Upper lobe of right lung (tissue), 1 donor: ENCODE measurements at regions not wholly inside any gene's neighbourhood (a gene's known extent, or its start where the extent isn't known, plus 50 kb on each side); places are given as distances from the start of the nearest gene placed in this dataset.

Experiments used
- ATAC-seq: fragments of 200-7000 bp; cut with Tn5 transposase; one replicate; pipeline ENCODE4 v1.9.1; 2020; ENCODE audit warnings: mild to moderate bottlenecking, moderate library complexity
- DNase-seq: peaks from one replicate; pipeline ENCODE4 v3.0.0-alpha.2; 2020
- H3K27ac ChIP-seq: fragments of 200-600 bp; one replicate; pipeline ENCODE4 v1.8.0; 2022
- H3K27me3 ChIP-seq: fragments of 200-600 bp; one replicate; pipeline ENCODE4 v1.8.0; 2022; ENCODE audit warnings: mild to moderate bottlenecking
- H3K36me3 ChIP-seq: fragments of 200-600 bp; one replicate; pipeline ENCODE4 v1.8.0; 2022
- H3K4me1 ChIP-seq: fragments of 200-600 bp; one replicate; pipeline ENCODE4 v1.8.0; 2022
- H3K4me3 ChIP-seq: fragments of 200-600 bp; one replicate; pipeline ENCODE4 v1.8.0; 2022; ENCODE audit warnings: mild to moderate bottlenecking
- H3K9me3 ChIP-seq: fragments of 200-600 bp; one replicate; pipeline ENCODE4 v1.8.0; 2022
- intact Hi-C: fragments of 100-400 bp; cut with DNase I; formaldehyde crosslinking; loops from one replicate; pipeline ENCODE4 v1.11.0; 2022
- TF ChIP-seq, protein P1 (sequence below): fragments of 200-600 bp; IDR thresholded peaks from one replicate; pipeline ENCODE4 v1.8.0; 2022; ENCODE audit warnings: antibody characterized with exemption
- donor health status: DM: no; HTN: yes; CAD: no; lungs with severe emphysema.

DNA sequence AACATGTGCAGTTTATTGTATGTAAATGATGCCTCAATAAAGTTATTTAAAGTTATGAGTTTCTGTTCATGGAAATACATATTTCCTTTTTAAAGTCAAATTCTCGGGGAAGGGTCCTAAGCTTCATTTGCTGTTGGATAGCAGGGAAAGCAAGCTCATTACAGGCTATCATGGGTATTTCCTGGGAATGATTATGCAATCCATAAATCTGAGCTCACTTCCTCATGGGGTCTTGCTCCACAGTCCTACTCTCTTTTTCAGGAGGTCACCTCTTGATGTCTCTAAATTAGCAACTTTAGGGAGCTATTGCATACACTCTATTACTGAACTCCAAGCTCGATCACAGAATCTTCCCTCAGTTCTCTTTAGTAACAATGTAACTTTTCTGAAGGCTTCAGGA lies 69.9 kb upstream of the TP63 start:
- no peak overlapping the region for H3K27ac ChIP-seq
- no peaks in the 10 kb centered on the region for H3K9me3 ChIP-seq
- no peaks in the 10 kb centered on the region for H3K36me3 ChIP-seq
- no peak for ATAC-seq
- H3K4me3 ChIP-seq, result no peak overlapping the region
- H3K27me3 ChIP-seq, result no peaks in the 10 kb centered on the region
- no peaks in the 10 kb centered on the region for H3K4me1 ChIP-seq
- DNase-seq, result no peak
- TF ChIP-seq, protein P1, sequence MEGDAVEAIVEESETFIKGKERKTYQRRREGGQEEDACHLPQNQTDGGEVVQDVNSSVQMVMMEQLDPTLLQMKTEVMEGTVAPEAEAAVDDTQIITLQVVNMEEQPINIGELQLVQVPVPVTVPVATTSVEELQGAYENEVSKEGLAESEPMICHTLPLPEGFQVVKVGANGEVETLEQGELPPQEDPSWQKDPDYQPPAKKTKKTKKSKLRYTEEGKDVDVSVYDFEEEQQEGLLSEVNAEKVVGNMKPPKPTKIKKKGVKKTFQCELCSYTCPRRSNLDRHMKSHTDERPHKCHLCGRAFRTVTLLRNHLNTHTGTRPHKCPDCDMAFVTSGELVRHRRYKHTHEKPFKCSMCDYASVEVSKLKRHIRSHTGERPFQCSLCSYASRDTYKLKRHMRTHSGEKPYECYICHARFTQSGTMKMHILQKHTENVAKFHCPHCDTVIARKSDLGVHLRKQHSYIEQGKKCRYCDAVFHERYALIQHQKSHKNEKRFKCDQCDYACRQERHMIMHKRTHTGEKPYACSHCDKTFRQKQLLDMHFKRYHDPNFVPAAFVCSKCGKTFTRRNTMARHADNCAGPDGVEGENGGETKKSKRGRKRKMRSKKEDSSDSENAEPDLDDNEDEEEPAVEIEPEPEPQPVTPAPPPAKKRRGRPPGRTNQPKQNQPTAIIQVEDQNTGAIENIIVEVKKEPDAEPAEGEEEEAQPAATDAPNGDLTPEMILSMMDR, result no peak
- intact Hi-C loops, result no loop called here

DNA sequence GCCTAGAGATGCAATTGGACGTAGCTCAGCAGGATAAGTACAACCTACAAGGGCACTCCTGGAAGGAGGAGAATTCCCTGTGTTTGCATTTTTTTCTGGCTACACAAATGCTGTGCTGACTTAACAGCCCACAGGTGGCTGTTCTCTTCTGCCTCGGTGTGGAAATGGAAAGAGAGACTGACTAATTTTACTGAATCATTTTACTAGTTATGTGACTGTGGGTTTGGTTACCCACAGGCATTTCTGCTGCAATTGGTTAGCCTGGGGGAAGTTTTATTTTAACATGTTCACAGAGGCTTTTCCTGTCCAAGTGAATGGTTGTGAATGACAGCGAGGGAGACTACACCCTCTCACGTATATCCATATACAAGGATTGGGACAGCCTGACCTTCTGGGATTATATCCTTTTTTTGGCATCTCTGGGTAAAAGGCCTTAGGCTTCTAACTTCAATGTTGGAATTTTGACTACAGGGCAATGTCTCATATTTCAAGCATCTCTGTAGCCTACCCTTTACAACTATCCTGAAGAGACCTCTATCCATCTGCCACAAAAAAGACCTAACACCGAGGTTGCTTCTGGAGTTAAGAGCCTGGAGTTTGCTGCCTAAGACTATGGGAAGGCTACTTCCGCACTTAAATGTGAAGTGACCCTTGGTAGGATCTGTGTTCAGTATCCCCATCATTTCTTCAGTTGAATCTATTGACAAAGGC lies 67.2 kb upstream of the TP63 start:
- H3K36me3 ChIP-seq, result no peaks in the 10 kb centered on the region
- H3K27me3 ChIP-seq, result no peaks in the 10 kb centered on the region
- H3K4me1 ChIP-seq, result no peaks in the 10 kb centered on the region
- H3K9me3 ChIP-seq, result no peaks in the 10 kb centered on the region
- DNase-seq (no peak), ATAC-seq (peak; percentile 84)
- no peak overlapping the region for H3K4me3 ChIP-seq
- intact Hi-C loops, result no loop called here
- TF ChIP-seq, protein P1, result no peak
- H3K27ac ChIP-seq, result no peak overlapping the region

DNA sequence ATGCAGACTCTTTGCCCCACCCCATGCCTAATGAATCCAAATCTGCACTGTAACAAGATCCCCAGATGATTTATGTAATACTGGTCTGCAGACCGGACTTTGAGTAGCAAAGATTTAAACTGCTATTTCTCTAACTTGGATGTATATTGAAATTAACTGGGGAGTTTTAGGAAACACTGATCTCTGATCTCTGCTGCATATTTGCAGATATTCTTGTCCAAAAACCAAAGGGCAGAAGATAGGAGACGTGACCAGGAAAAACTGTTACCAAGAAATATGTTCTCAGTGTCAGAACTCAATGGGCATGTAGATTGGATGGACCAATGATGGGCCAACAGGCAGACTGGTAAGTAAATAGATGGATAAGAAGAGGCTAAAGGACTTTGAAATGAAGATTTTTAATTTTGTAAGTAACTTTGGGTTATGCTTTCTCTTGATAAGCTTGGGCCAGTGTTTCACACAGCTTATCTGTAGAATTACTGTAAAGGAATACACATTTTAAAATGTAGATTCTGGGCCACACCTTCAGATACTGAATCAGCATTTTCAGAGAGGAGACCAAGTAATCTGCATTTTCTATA lies 64.5 kb upstream of the TP63 start:
- Histone ChIP-seq H3K27me3 (no peaks in the 10 kb centered on the region), H3K4me1 (no peaks in the 10 kb centered on the region), H3K9me3 (no peaks in the 10 kb centered on the region), H3K27ac (no peak overlapping the region), H3K36me3 (no peaks in the 10 kb centered on the region), H3K4me3 (no peak overlapping the region)
- ATAC-seq, result no peak
- DNase-seq, result no peak
- intact Hi-C loops, result no loop called here
- TF ChIP-seq, protein P1, result no peak

DNA sequence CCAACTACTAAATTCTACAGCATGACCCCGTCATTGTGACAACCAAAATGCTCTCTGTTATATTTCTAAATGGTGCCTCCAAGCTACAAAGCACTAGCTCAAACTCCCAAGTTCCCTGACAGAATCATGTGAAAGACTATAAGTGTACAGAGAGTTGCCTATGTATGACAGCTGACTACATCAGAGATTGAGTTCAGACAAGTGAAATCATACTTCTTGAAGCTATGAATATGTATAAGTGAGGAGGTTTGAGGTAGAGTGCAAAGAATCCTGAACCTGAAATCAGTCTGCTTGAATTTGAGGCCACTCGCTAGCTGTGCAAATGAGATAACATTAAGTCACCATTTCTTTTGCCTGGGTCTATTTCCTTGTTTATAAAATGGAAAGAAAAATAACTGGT lies 63.9 kb upstream of the TP63 start:
- Histone ChIP-seq H3K27me3 (no peaks in the 10 kb centered on the region), H3K4me3 (no peak overlapping the region), H3K36me3 (no peaks in the 10 kb centered on the region), H3K4me1 (no peaks in the 10 kb centered on the region), H3K27ac (no peak overlapping the region), H3K9me3 (no peaks in the 10 kb centered on the region)
- intact Hi-C loops, result no loop called here
- DNase-seq, result no peak
- TF ChIP-seq, protein P1, result no peak
- ATAC-seq, result no peak

DNA sequence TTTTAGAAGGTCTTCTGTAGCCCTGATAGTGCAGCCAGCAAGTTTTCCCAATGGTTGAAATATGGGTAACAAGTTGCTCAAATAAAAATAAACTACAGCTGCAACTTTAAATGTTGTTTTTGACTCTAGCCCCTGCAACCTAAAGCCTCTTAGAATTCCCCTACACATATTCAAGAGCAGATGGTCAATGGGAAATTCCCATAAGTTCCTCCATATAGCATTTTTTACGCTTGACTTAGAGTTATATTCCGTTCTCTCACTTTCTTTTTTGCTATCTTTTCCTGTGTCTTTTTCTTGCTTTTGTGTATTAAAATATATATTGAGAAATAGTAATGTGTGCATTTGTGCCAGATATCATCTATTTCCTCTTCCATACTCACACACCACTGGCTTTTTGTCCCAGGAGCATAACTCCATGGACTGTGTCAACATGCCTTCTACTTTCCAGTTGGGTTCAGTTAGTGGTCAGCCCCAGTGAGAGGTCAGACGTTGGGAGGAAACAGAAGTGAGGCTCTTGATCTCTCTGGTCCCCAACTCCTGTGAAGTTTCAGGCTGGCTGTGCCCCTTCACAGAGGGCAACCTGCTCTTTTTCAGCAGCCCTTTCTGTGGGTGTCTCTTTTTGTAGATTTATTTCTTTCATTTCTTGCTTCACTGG lies 63.3 kb upstream of the TP63 start:
- DNase-seq (no peak), ATAC-seq (no peak)
- Histone ChIP-seq H3K4me3 (no peak overlapping the region), H3K9me3 (no peaks in the 10 kb centered on the region), H3K27me3 (no peaks in the 10 kb centered on the region), H3K4me1 (no peaks in the 10 kb centered on the region), H3K36me3 (no peaks in the 10 kb centered on the region), H3K27ac (no peak overlapping the region)
- intact Hi-C loops, result no loop called here
- TF ChIP-seq, protein P1, result no peak
